ENCODE measurements at regions not wholly inside any gene's neighbourhood (a gene's known extent, or its start where the extent isn't known, plus 50 kb on each side); places are given as distances from the start of the nearest gene placed in this dataset.
"Not testable (repeated sequence)": the region's sequence is repeated elsewhere in the genome, so short reads cannot be mapped to it uniquely, and the experiment has no call there.

DNA sequence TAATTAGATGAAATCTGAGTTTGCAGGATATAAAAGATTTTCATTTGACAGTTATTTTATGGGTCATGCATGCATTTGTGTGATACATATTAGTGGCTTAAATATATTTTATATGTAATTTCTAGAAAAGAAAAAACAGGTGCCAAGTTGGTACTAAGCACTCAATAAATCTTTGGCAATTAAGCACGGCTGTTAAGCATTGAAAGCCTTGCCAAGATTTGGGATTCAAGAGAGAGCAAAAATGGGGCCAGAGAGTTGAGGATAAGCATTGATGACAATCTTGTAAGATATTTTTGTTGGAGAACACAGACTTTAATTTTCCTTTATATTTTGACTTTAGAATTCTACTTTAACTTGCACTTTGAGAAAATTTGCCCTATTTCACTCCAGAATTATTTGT, 249.8 kb upstream of the MAD2L1 start:
- no peak for DNase-seq (ENCODE audit: low read depth)

DNA sequence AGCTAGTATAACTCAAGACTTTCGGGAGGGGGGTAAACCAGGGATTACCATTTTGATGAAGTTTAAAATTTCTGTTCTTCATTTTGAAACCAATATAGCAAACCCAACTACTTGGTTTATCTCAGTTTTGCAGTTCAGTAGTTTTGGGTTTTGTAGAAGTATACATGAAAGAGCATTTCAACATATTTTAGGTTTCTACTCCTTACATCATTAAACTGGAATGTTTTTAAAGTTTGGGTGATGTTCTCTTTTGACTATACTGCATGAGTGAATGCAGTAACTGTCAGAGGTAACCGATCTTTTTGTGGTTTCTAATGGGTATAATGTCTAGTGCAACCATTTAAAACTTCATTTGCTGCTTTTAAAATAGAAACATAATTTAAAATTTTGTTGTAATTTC, 248.3 kb upstream of the MAD2L1 start:
- DNase-seq (ENCODE audit: low read depth) = no peak

GRCh38 chr4:120304801-120305200, 238.2 kb upstream of the MAD2L1 start:
- no peak for DNase-seq (ENCODE audit: low read depth)

- DNase-seq (ENCODE audit: low read depth) = no peak
Measured at GRCh38 chr4:120299631-120300030, 233.0 kb upstream of the MAD2L1 start.

GRCh38 chr4:120293341-120293740, 226.7 kb upstream of the MAD2L1 start:
- peak; percentile 47 for DNase-seq (ENCODE audit: low read depth)

GRCh38 chr4:120291541-120291940, 224.9 kb upstream of the MAD2L1 start:
- DNase-seq (ENCODE audit: low read depth) = no peak

GRCh38 chr4:120290553-120290952, 223.9 kb upstream of the MAD2L1 start:
- no peak for DNase-seq (ENCODE audit: low read depth)

DNA sequence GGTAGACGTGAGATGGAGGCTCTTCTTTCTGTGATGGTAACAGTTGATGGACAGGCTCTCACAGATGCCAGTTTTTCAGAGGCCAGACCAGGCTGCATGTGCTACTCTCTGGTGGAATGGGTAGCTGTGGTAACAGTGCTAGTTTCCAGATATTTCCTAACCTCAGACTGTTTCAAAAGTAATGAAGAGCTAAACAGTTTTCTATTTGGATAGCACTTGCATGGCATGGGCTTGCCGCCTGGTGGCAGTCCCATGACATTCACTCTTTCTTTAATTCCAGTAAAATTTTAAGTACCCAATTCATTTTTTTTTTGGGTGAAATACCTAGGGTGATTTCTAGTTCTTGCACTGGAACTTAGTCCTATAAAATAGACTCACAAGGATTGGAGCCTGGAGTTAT, 220.2 kb upstream of the MAD2L1 start:
- no peak for DNase-seq (ENCODE audit: low read depth)

DNA sequence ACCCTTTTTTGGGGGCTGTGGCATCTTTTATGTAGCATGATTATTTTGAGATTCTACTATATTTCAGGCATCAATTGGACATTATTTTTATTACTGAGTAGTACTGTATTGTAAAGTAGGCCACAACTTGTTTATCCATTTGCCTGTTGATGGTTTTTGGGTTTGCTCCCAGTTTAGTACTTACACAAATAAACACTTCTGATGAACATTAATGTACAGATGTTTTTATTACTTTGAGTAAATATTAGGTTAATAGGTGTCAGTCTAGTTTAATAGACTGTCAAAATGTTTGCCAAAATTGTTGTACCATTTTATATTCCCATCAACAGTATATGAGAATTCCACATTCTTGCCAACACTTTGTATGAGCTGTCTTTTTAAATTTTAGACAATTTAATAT, 214.9 kb upstream of the MAD2L1 start:
- no peak for DNase-seq (ENCODE audit: low read depth)

DNA sequence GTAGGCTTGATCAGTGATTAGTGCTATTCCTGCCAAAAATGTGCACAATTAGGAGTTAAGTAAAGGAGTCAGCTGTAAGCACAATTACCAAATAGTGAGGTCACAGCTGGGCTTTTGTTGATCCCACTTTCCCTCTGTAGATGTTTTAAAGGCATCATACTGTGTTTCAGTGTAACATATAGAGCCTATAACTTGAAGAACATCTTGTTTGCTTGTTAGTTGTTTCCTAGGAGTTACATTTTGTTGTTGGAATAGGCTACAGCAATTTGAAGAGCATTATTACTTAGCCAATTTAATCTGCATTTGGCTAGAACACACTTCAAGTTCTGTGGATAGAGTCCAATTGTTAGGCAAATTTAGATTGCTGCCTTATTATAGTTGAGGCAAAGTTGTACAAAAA, 210.7 kb upstream of the MAD2L1 start:
- no peak for DNase-seq (ENCODE audit: low read depth)

DNA sequence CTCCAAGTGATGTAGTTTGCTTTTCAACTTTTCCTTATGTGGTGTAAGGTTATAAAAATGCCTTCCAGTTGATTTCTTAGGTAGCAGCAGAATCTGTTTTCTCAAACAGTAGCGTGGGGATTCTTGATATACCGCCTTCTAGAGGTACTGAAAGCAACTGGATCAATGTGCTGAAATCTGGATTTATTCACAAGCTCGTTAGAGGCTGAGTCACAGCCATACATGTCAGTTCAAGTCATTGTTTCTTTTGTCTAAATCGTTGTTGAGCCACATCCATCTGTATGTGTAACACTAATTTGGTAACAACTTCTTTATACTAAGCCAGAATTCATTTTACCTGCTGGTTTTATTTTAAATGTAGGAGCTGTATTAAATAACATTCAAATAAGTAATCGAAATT, 200.0 kb upstream of the MAD2L1 start:
- DNase-seq (ENCODE audit: low read depth) = no peak

- no peak for DNase-seq (ENCODE audit: low read depth)
Measured at GRCh38 chr4:120263618-120264017, 197.0 kb upstream of the MAD2L1 start.

GRCh38 chr4:120261117-120261516, 194.5 kb upstream of the MAD2L1 start:
- DNase-seq (ENCODE audit: low read depth) = no peak

DNA sequence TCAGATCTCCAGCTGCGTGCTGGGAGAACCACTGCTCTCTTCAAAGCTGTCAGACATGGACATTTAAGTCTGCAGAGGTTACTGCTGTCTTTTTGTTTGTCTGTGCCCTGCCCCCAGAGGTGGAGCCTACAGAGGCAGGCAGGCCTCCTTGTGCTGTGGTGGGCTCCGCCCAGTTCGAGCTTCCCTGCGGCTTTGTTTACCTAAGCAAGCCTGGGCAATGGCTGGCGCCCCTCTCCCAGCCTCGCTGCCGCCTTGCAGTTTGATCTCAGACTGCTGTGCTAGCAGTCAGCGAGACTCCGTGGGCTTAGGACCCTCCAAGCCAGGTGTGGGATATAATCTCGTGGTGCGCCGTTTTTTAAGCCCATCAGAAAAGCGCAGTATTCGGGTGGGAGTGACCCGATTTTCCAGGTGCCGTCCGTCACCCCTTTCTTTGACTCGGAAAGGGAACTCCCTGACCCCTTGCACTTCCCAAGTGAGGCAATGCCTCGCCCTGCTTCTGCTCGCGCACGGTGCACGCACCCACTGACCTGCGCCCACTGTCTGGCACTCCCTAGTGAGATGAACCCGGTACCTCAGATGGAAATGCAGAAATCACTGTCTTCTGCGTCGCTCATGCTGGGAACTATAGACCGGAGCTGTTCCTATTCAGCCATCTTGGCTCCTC, 189.6 kb upstream of the MAD2L1 start:
- DNase-seq (ENCODE audit: low read depth) = not testable (repeated sequence)

- no peak for DNase-seq (ENCODE audit: low read depth)
Measured at GRCh38 chr4:120238277-120238973, 171.8 kb upstream of the MAD2L1 start.

DNA sequence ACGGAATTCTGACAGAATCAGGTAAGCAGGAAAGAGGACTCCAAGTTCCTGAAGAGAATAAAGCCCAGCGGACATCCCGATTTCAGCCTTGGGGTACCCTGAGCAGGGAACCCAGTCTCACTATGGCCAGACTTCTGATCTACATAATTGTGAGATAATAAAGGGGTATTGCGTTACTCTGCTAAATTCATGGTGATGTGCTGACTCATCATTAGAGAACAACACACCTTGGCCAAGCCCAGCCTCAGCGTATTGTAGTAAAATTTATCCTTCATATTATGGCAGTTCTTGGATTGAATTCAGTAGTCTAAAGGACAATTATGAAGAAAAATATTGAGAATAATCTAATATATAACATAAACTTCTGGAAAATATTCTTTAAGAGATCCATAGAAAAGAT, 170.2 kb upstream of the MAD2L1 start:
- no peak for DNase-seq (ENCODE audit: low read depth)

- no peak for DNase-seq (ENCODE audit: low read depth)
Measured at GRCh38 chr4:120232050-120232449, 165.4 kb upstream of the MAD2L1 start.

DNA sequence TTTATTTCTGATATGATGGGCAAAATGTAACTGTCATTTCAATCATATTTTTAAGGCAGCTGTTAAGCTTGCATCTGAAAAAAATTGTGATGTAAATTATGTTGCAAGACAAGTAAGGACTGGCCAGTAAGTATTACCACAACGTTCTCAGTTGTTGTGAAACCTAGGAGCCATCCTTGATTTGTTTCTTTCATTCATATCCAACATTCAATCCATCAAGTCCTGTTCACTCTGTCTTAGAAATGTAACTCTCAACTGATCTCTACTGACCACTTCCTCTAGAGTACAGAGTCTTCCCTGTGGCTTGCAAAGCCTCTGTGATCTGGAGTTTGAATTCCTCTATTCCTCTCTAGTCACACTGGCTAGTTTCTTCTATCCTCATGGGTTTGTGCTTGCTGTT, 161.4 kb upstream of the MAD2L1 start:
- DNase-seq (ENCODE audit: low read depth) = no peak

DNA sequence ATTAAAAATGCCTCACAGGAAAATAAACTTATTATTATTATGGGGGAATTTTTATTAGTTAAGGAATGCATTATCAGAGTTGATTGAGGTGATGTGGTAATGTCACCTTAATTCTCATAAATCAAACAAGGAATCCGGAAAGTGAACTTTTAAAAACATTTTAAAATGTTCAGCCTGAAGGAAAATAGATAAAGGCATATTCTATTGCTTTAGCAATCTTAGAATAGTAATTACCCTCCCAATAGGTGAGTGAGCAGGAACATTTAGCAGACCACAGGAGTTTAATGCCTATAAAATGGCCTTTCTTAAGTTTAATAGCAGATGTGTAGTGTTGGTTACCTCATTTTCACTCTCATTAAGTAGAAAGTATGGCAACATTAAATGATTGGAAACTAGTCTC, 160.9 kb upstream of the MAD2L1 start:
- DNase-seq (ENCODE audit: low read depth) = no peak

DNA sequence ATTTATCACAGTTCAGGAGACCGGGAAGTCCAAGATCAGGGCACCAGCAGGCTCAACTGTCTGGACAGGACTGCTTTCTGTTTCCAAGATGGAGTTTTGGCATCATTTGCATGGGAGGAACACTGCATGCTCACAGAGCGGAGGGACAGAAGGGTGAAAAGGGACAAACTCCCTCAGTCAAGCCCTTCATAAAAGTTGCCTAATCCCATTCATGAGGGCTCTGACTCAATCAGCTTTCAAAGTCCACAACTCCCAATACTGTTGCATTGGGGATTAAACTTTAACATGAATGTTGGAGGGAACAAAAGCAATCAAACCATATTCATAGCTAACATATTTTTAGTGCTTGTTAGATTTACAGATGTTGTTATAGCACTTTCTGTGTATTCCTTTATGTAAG, 158.9 kb upstream of the MAD2L1 start:
- DNase-seq (ENCODE audit: low read depth) = no peak

DNA sequence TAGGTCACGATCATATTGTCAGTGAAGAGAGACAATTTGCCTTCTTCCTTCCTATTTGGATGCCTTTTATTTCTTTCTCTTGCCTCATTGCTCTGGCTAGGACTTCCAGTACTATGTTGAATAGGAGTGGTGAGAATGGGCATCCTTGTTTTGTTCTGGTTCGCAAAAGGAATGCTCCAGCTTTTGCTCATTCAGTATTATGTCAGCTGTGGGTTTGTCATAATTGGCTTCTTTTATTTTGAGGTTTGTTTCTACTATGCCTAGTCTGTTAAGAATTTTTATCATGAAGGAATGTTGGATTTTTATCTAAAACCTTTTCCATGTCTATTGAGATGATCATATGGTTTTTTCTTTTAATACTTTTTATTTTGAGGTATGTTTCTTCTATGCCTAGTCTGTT, 152.3 kb upstream of the MAD2L1 start:
- DNase-seq (ENCODE audit: low read depth) = no peak

DNA sequence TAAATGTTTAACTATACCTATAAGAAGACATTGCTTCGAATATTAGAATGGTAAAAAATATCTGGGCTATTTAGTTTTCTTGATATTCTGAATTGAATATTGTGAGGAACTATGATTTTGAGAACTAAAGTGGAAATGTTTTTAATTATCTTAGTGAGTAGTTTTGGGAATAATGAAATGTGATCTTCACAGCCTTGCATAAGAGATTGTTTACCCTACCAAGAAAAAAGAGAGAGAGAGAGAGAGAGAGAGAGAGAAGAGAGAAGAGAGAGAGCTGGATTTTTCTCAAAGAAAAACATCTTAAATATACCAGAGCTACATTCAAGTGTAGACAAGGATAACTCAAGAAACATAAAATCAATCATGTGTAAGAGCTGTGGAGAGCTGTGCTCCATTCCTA, 148.7 kb upstream of the MAD2L1 start:
- DNase-seq (ENCODE audit: low read depth) = no peak

DNA sequence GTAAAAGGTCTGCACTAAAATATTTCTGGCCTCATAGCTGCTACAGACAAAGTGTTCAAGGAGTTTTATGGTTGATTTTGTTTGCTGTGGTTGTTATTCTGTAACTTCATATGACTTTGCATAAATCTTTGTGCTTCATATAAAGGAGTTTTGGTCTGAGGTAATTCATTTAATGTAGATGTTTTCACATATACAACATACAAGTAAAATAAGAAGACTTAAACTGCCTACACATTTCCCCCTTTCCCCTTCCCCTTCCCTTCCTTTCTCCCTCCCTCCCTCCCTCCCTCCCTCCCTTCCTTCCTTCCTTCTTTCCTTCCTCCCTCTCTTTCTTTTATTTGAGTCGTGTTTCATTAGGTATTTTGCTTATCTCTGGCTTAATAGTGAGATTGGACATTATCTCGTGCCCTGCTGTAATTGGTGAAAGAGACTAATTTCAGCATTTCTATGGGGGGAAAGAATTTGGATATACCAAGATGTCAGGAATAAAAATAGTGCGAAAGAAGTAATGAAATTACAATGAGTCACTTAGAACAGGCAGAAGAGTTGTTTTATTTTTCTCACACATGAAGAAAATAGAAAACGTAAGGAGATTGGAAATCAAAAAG, 144.9 kb upstream of the MAD2L1 start:
- no peak for DNase-seq (ENCODE audit: low read depth)
